ENCODE measurements at regions not wholly inside any gene's neighbourhood (a gene's known extent, or its start where the extent isn't known, plus 50 kb on each side); places are given as distances from the start of the nearest gene placed in this dataset.

GRCh38 chr9:3586066-3586465, 60.3 kb upstream of the RFX3 start:
- no peak for TF ChIP-seq TAF1 (IDR thresholded peaks at IDR 0.05; ENCODE audit: low read depth, low read length)
- TF ChIP-seq POLR2A (IDR thresholded peaks at IDR 0.05; ENCODE audit: low read depth, low read length), result no peak
- no peak for TF ChIP-seq POLR2AphosphoS5 (IDR thresholded peaks at IDR 0.05; ENCODE audit: low read depth, low read length)
- TF ChIP-seq SPI1 (IDR thresholded peaks at IDR 0.05; ENCODE audit: low read depth, low read length), result no peak
- TF ChIP-seq POU2F2 (IDR thresholded peaks at IDR 0.05; ENCODE audit: low read depth, low read length), result no peak
- no peak for TF ChIP-seq PAX5 (IDR thresholded peaks at IDR 0.05; ENCODE audit: insufficient read depth, low read length, severe bottlenecking)

Measured in GM12891 (cell line).